ENCODE measurements at regions not wholly inside any gene's neighbourhood (a gene's known extent, or its start where the extent isn't known, plus 50 kb on each side); places are given as distances from the start of the nearest gene placed in this dataset.

DNA sequence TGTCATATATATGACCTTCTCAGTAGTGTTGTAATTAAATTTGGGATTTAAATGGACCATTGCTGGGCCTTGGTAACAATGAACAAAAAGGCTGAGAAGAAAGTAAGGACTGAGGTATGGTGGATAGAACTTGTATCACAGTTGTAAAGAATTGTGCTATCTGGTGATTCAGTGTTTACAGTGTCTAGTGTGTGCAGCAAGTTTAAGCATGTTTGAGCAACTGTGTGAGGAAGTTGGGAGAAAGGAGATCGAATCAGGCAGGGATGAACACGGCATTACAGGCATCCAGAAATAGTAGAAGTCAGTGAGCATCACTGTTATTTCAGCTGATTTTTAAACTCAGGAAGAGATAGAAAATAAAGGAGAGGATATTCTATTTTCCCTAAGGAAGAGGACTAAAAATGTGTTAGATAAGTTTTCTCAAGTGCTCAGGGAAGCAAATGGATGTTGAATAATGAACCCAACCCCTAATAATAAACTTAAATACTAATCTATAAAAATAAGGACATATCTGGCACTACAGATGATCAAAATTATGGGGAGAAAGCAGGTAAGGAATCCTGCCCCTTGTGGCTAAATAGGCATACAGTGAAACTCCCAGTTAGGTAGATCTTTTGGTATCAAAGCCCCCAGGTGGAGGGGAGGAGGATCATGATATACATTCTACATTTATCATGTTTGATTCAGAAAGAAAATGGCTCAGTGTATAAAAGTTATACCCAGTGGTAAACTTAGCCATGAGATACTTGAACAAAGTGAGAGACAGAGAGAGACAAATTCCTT lies 361.0 kb upstream of the ANO3 start:
- DNase-seq (ENCODE audit: low read depth): no peak

DNA sequence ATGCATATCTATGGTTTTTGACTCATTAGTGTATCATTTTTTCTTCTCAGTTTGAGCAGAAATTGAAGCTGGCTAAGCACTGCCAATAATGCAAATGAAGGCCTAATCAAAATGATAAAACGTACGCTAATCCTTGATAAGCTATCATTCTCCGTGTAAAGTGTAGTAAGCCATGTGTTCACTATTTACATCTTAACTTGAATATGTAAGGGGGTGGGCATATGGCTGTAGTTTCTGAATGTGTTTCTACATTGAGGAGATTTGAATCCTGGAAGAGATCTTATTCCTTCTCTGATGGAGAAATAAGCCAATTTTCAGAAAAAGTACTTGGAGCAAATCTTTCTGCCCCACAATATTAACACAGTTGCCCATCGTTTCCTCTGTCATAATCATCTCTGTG lies 351.8 kb upstream of the ANO3 start:
- DNase-seq (ENCODE audit: low read depth): no peak

DNA sequence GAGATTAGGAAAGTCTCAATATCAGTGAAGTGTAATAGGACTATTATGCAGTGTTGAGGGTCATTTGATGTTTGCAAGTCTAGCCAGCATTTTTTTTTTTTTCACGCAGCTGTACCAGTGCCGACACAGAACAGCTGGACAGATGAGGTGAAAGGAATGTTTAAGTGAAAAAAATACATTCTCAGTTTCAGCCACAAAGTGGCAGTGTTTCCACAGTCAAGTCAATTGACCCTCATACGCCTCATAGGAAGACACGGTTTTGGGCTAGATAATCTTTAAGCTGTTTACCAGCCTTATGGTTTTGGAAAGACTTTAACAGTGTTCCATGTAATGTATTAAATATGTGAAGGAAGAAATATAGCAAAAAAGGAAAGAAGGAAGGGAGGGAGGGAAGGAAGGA lies 349.9 kb upstream of the ANO3 start:
- peak; percentile 45 for DNase-seq (ENCODE audit: low read depth)

DNA sequence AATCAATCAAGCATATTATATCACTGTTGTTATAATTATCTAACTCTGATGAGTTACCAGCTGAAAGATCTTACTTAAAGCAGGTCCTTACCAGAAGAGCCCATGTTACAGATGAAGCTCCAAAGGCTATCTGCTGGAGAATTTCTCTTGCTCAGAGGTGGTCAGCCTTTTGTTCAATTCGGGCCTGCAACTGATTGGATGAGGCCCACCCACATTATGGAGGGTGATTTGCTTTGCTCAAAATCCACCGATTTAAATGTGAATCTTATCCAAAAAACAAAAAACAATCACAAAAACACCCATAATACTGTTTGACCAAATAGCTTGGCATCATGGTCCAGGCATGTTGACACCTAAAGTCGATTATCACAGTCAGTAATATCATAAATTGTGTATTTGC lies 348.6 kb upstream of the ANO3 start:
- DNase-seq (ENCODE audit: low read depth): no peak

DNA sequence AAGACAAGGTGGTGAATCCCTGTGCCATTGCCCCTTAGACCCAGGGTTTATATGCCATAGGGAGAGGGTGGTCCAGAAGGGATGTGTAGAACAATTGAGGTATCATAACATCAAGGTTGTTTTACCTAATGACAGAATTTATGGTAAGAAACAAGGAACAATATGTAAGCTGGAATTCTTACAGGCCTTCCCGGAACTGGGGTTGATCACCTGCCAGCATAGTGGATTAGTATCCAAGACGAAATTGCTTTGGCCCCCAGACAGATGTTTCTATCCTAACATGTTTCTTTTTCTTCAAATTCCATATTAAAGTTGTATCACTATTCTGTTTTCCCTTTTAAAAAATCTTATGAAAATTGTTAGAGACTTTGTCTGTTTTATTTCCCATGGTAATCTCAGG lies 343.8 kb upstream of the ANO3 start:
- DNase-seq (ENCODE audit: low read depth): no peak

DNA sequence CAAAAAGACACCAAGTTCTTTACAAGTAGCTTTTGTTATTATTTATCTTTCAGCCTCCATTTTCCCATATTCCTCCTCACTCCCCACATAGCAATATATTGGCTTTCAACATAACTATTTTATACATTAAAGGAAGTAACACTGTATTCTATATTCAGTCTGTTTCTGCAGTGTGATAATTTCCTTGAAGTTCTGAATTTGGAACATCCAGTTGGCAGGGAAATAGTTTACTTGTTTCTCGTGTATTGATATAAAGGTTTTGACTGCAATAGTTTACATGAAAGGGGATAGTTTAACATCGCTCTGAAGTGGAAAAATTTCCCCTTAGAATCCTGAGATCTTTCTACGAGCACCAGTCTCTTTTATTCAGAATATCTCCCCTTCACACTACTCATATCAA lies 341.5 kb upstream of the ANO3 start:
- no peak for DNase-seq (ENCODE audit: low read depth)

DNA sequence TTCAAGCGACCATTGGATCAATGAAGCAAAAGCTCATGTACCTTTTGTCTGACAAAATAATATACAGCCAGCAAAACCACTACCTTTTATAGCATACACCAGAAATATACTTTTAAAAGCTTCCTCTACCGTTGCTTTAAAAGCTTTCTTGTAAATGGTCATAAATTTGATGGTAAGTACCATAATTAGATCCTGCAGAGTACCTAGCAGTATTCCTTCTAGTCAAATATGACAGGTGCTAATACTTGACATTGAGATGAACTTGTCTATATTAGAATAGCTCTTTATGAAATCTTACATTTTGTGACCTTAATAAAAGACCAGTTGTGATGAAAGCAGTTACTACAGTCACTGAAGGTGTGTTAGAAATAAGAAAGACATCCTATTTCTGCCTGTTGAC lies 340.5 kb upstream of the ANO3 start:
- DNase-seq (ENCODE audit: low read depth): no peak

DNA sequence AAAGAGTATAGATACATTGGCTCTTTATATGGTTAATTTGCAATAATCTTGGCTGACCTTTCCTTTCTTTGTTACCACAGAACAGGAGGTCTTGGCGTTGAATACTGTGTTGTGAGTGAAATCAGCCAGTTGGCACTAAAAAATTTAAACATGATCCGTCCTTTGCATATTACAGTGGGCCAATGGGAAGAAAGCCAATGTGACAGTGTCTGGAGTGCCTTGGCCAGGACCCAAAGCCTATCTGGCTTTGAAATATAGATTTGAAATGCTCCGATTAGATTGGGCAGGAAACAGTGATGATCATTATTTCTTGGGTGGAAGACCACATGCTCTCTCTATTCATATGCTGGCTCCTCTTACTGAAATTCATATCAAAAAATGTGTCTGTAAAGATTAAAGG lies 339.6 kb upstream of the ANO3 start:
- no peak for DNase-seq (ENCODE audit: low read depth)

DNA sequence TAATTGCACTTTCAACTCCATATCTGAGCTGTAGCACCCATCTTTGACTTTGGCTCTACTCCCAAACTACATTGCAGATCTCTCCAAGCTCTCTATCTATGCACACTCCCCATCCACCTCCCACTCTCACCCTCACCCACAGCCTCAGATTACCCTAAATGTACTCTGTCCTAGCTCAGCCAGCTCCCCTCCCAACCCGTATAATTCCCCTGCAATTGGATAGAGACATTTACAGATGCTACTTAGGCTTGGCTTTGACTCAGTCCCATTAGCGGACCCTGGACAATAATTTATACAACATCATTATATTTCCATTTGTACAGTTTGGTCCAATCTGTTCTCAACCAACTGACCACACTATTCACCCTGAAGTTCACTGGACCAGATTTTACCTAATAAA lies 338.9 kb upstream of the ANO3 start:
- DNase-seq (ENCODE audit: low read depth): no peak

DNA sequence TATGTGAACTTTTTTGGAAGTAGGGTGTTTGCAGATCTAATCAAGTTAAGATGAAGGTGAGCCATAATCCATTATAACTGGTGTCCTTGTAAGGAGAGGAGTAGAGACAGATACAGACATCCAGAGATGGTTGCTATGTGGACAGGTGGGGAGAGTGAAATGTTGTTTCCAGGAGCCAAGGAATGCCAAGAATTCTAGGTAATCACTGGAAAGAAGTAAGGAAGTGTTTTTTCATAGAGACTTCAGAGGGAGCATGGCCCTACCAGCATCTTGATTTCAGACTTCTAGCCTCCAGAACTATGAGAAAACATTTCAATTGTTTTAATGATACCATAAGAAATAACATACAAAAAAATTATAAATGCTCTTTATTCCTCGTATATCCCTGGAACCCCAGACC lies 320.5 kb upstream of the ANO3 start:
- DNase-seq (ENCODE audit: low read depth): no peak

DNA sequence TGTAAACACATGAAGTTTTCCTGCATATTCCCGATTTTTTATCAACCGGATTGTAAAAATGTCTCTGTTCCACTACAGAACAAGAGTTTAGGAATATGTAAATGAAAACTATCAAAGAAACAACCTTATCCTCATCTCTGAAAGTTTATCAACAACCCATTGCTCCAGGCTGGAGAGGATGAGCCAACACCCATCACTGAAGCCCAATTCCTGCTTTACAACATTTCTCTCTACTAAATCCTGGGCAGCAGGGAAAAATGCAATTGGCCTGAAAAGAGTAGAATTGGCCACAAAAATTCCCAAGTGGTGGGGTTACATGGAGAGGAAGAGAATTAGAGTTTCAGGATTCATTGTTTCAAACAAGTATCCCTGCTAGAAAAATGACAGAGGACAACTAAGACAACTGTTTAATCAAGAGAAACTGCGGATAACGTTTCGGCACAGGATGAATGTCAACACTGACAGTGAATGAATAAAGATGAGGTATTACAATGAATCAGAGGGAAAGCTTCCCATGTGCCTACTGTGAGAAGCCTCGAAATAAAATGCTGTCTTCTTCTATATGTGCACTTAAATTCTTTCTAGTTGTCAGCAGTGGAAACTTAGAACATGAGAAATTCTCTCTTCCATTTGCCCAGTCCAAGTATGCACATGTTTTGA lies 317.3 kb upstream of the ANO3 start:
- DNase-seq (ENCODE audit: low read depth): no peak

DNA sequence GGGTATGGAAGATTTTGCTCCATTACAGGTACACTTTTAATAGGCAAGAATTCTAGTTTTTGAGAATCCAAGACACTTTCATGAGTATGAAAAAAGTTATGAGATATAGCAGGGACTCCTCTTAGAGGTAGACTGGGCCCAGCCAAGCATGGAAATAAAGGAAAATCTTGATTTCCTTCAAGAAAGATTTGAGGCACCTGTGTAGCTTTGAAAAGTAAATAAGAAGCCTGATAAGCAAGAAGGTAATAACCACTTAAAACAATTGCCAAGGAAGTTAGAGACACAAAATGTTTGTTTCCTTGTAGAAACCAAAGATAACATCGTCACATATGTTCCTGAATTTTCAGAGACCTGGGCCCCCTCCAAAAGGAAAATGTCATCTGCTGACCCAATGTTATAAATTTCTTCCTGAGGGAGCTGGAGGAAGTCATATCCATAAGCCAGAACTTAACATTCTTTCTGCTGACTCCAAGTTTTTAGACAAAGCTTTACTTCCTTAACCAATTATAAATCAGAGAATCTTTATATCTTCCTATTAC lies 314.5 kb upstream of the ANO3 start:
- no peak for DNase-seq (ENCODE audit: low read depth)

DNA sequence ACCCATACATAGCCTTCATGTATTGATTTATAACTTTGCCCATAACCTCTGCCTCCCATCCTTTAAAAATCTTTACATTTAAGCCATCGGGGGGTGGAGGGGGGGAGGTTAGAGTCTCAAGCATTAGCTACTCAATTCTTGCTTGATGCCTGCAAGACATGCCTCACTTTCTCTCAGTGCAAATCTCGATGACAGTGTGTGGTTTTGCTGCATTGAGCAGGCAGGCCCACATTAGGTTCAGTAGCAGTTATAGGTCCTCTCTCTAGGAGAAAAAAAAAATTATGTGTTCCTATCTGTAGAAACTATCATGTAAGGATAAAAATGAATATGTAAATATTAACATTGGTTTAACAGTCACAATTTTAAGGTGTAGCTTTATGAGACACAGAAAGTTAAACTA lies 314.0 kb upstream of the ANO3 start:
- no peak for DNase-seq (ENCODE audit: low read depth)

DNA sequence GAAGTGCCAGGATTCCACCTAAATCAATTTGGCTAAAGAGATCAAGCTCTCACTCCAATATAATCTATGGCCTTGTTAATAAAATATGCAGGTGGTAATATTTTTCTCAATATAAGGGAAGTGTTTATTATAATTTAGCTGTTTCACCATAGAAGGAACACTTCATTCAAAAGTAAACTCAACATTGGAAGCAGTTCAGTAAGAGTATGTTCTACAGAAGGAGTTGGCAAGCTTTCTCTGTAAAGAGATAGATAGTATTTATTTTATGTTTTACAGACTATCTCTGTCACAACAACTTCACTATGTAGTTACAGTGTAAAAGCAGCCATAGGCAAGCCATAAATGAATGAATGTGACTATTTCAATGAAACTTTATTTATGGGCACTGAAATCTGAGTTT lies 313.6 kb upstream of the ANO3 start:
- no peak for DNase-seq (ENCODE audit: low read depth)

DNA sequence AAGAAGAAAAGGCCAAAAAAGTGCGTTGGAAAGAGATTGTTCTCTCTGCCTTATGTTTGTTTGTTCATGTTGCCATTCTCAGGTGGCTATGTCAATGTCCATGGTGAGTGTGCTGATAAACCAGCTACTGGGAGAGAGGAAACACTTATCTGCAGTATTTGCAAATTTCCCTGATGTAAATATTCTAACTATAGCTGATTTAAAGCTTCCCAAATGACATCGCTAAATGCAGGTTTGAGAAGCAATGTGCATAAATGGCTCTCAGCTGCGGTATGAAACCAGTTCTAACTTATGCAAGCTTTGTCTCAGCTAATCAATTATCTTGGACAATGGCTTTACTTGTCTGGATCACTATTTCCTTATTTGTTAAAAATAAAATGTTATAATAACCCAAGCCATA lies 312.5 kb upstream of the ANO3 start:
- DNase-seq (ENCODE audit: low read depth): no peak

DNA sequence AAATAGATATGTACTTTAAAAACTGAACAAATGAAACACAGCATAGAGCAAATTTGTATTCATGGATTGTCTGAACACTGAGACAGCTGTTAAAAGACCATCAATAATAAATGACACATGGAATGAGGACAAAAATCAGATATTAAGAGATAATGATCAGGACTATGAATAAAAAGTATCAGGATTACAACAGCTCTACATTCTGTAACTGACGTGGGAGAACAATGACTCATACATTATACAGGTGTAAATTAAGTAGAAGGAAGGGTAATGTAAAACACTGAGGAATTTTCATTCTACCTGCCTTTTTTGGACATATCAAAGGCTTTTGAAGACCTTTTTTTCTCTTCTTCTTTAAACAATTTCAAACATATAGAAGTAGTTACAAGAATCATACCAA lies 310.9 kb upstream of the ANO3 start:
- no peak for DNase-seq (ENCODE audit: low read depth)

DNA sequence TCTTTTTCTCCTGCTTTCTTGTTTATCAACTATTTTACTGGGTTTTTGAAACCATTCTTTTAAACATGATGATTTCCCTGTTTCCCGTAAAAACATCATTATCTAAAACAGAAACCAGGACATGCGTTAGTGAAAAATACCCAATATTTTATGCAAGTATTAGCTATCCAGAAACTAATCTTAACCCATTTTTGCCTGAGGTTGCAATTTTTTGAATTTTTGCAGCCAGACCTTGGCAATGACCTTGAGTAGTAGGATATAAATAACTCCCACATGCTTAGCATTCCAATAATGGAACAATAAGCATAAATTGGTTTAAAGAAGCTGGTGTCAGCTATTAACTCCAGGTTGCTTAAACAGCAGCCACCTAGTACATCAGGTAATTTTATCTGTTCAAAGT lies 308.9 kb upstream of the ANO3 start:
- no peak for DNase-seq (ENCODE audit: low read depth)

DNA sequence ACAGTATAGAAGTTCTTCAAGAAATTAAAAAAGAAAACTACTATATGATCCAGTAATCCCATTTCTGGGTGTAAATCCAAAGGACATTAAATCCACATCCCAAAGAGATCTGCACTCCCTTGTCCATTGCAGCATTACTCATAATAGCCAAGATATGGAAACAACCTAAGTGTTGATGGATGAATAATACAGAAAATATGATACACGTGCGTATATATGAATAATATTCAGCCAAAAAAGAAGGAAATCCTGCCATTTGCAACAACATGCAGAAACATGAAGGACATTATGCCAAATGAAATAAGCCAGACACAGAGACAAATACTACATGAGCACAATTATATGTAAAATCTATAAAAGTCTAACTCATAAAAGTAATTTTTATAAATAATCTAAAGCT lies 306.3 kb upstream of the ANO3 start:
- no peak for DNase-seq (ENCODE audit: low read depth)

DNA sequence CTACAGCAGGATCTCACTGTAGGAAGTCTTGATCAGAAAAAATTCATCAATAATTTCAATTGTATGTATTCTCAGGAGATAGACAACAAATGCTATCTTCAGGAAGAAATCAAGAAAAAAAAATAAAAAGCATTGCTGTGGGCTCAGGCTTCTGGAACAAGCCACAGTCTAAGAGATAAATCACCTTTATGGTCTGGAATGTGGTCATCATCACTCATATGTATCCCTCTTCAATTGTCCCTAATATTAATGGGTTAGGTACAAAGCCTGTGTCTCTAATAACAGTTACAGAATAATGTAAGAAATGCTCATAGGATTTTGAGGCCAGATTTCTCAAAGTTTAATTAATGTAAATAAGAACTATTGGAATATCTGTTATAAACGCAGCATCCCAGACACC lies 305.9 kb upstream of the ANO3 start:
- DNase-seq (ENCODE audit: low read depth): no peak

DNA sequence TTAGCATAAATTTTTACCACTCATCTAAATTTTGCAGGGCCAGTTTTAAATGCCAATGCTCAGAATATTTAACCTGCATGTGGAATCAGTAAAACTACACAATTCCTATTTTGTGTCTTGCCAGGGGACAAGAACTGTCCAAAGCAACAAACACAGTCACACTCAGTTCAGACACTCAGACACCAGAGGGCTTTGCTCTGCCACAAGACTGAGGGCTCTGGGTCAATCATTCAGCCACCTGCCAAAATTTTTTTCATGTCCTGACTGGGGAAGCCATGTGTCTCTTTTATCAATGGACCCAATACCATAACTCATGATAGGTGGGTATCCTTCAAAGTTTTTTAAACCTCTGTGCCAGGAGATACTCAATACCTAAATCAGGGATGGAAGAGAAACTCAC lies 304.0 kb upstream of the ANO3 start:
- DNase-seq (ENCODE audit: low read depth): no peak

DNA sequence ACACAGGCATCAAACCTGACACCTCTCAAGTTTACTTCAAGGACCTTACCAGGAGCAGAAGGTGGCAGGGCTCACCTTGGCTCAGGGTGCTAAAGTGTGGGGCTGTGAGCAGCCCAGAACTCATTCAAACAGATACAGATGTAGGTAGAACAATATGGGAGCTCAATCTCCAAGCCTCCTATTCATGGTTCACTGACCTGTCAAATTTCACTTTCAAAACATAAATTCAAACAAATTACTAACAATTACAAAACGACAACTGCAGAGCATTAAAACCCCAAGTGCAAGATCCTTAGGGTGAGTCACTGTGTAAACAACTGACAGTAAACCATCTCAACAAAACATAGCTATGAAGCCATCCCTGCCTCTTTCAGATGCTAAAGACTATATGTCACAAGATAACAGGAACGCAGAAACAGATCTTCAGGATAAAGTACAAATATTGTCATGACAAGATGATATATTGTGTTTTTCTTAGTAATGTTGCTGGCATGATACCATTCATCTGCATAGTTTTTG lies 303.5 kb upstream of the ANO3 start:
- no peak for DNase-seq (ENCODE audit: low read depth)

DNA sequence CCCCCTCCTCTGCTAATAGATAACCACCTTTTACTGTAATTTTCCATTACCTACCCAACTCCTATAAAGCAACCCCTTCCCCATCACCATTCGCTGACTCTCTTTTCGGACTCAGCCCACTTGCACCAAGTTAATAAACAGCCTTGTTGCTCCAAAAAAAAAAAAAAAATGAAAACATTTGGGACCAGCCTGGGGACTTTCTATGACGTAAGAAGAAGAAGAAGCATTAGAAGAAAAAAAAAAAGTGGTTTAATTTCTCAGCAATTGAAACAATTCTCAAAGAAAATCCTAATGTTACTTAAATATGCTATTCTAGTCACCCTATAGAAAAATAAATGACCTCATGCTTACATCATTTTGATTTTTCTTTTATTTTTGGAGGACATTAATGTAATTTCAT lies 301.5 kb upstream of the ANO3 start:
- DNase-seq (ENCODE audit: low read depth): no peak

DNA sequence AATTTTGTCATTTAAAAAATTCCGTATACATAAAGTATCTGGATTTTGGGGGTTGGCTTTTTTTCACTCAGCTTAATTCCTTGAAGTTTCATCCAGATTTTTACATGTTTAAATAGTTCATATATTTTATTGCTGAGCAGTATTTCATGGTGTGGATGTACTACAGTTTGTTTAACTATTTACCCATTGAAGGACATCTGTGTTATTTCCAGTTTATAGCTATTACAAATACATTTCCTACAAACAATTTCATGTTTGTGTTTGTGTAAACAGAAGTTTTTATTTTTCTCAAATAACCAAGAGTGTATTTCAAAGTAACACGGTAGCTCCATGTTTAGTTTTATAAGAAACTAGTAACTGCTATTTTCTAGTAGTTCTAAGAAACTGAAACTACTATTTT lies 299.7 kb upstream of the ANO3 start:
- DNase-seq (ENCODE audit: low read depth): no peak

DNA sequence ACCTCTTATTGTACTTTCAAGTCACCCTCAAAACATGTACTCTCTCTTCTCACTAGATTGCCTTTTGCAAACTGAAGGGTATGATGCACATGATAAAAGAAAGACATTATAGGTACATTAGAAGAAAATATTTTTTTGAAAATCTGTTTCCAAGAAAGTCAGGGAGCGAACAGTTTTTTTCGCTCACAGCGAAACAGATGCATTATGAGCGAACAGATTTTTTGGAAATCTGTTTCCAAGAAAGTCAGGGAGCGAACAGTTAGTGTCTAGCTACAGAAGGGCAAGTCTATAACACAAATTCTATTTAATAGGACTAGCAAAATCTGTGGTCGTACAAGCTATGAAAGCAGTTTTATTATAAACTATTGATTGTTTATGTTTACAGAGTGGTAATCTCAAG lies 296.2 kb upstream of the ANO3 start:
- DNase-seq (ENCODE audit: low read depth): no peak
